GM12878 (cell line): ENCODE measurements at regions not wholly inside any gene's neighbourhood (a gene's known extent, or its start where the extent isn't known, plus 50 kb on each side); places are given as distances from the start of the nearest gene placed in this dataset.

Experiments used
- CEBPB ChIP-seq, 2 experiments: fragments of 150-350 bp in 1 of 2; IDR thresholded peaks; 2 replicates each; pipeline ENCODE4 v1.6.1; 2012 to 2014; ENCODE audit warnings: low read depth in 2 of 2, low read length in 2 of 2, borderline replicate concordance in 1 of 2, inconsistent platforms in 1 of 2
- CTCF ChIP-seq, 3 experiments: IDR thresholded peaks in 2 of 3; conservative IDR thresholded peaks in 1 of 3; 2 replicates each; pipeline ENCODE4 v1.5.1; 2011; ENCODE audit warnings: low read depth in 3 of 3, low read length in 3 of 3, mild to moderate bottlenecking in 3 of 3, control low read depth in 2 of 3, moderate library complexity in 2 of 3, inconsistent platforms in 1 of 3, mixed read lengths in 1 of 3; ENCODE audit not compliant: control insufficient read depth in 2 of 3, insufficient read depth in 1 of 3; ENCODE audit errors: extremely low read depth in 1 of 3
- EP300 ChIP-seq, 2 experiments: fragments of 150-350 bp in 1 of 2; IDR thresholded peaks; 2 replicates each; pipeline ENCODE4 v1.6.1; 2011 to 2012; ENCODE audit warnings: low read depth in 2 of 2, low read length in 2 of 2, borderline replicate concordance in 1 of 2, improper control_type of control experiment in 1 of 2, inconsistent platforms in 1 of 2; ENCODE audit not compliant: control insufficient read depth in 1 of 2
- HCFC1 ChIP-seq: fragments of 150-350 bp; IDR thresholded peaks from 2 replicates; pipeline ENCODE4 v1.6.1; 2014; ENCODE audit warnings: low read length
- KAT2A ChIP-seq: conservative IDR thresholded peaks from 2 replicates; pipeline ENCODE4 v1.6.1; 2011; ENCODE audit warnings: low read depth, low read length; ENCODE audit not compliant: control insufficient read depth
- POLR2A ChIP-seq: IDR thresholded peaks from 2 replicates; pipeline ENCODE4 v1.6.1; 2011; ENCODE audit warnings: low read depth, mild to moderate bottlenecking, low read length
- RAD21 ChIP-seq: IDR thresholded peaks from 2 replicates; pipeline ENCODE4 v1.6.1; 2011; ENCODE audit warnings: mild to moderate bottlenecking, low read depth, low read length, moderate library complexity; ENCODE audit not compliant: insufficient read depth
- RFX5 ChIP-seq: IDR thresholded peaks from 2 replicates; pipeline ENCODE4 v1.6.1; 2011; ENCODE audit warnings: low read depth, low read length, improper control_type of control experiment
- SPI1 ChIP-seq: IDR thresholded peaks from 2 replicates; pipeline ENCODE4 v1.6.1; 2011; ENCODE audit warnings: low read depth, mild to moderate bottlenecking, low read length, moderate library complexity, borderline replicate concordance; ENCODE audit not compliant: insufficient read depth
- ZNF217 ChIP-seq: fragments of 450-650 bp; IDR thresholded peaks from 2 replicates; pipeline ENCODE4 v1.6.1; 2017; ENCODE audit warnings: antibody characterized with exemption, mild to moderate bottlenecking
- TF ChIP-seq, protein P1 (sequence below): IDR thresholded peaks from 2 replicates; pipeline ENCODE4 v1.6.1; 2012; ENCODE audit warnings: low read depth, low read length, improper control_type of control experiment
- TF ChIP-seq, protein P2 (sequence below): IDR thresholded peaks from 2 replicates; pipeline ENCODE4 v1.6.1; 2012; ENCODE audit warnings: low read length, inconsistent platforms

GRCh38 chr6:163826629-163827028 is 412.1 kb downstream of the QKI start:
- TF ChIP-seq KAT2A (no peak), CTCF (IDR thresholded peaks at IDR 0.05 in 2 of 3, conservative IDR thresholded peaks at IDR 0.05 in 1 of 3; ENCODE audit: control insufficient read depth in 2 of 3, extremely low read depth in 1 of 3, insufficient read depth in 1 of 3, low read depth in 3 of 3, low read length in 3 of 3) (no peak), ZNF217 (no peak), HCFC1 (no peak), EP300 (IDR thresholded peaks at IDR 0.05; ENCODE audit: borderline replicate concordance in 1 of 2, control insufficient read depth in 1 of 2, low read depth in 2 of 2, low read length in 2 of 2) (no peak), RAD21 (no peak), RFX5 (no peak), POLR2A (no peak), CEBPB (IDR thresholded peaks at IDR 0.05; ENCODE audit: borderline replicate concordance in 1 of 2, low read depth in 2 of 2, low read length in 2 of 2) (no peak), SPI1 (no peak)
- TF ChIP-seq, protein P1, sequence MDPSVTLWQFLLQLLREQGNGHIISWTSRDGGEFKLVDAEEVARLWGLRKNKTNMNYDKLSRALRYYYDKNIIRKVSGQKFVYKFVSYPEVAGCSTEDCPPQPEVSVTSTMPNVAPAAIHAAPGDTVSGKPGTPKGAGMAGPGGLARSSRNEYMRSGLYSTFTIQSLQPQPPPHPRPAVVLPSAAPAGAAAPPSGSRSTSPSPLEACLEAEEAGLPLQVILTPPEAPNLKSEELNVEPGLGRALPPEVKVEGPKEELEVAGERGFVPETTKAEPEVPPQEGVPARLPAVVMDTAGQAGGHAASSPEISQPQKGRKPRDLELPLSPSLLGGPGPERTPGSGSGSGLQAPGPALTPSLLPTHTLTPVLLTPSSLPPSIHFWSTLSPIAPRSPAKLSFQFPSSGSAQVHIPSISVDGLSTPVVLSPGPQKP, result no peak
- TF ChIP-seq, protein P2, sequence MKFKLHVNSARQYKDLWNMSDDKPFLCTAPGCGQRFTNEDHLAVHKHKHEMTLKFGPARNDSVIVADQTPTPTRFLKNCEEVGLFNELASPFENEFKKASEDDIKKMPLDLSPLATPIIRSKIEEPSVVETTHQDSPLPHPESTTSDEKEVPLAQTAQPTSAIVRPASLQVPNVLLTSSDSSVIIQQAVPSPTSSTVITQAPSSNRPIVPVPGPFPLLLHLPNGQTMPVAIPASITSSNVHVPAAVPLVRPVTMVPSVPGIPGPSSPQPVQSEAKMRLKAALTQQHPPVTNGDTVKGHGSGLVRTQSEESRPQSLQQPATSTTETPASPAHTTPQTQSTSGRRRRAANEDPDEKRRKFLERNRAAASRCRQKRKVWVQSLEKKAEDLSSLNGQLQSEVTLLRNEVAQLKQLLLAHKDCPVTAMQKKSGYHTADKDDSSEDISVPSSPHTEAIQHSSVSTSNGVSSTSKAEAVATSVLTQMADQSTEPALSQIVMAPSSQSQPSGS, result no peak
